GM21526 (cell line): ENCODE measurements at regions not wholly inside any gene's neighbourhood (a gene's known extent, or its start where the extent isn't known, plus 50 kb on each side); places are given as distances from the start of the nearest gene placed in this dataset.

Experiments used
- ATAC-seq: cut with Tn5 transposase; IDR thresholded peaks from one replicate; pipeline ENCODE4 v1.9.1; 2021; ENCODE audit warnings: moderate library complexity; ENCODE audit not compliant: unreplicated experiment, low FRiP score

GRCh38 chr3:168859143-168859542, 763.4 kb upstream of the GOLIM4 start:
- ATAC-seq, result no peak

- ATAC-seq, result no peak
Observed at GRCh38 chr3:168858327-168858726, 762.6 kb upstream of the GOLIM4 start.

- no peak for ATAC-seq
Observed at GRCh38 chr3:168850109-168850508, 754.4 kb upstream of the GOLIM4 start.

- peak; percentile 65 for ATAC-seq
Observed at GRCh38 chr3:168847291-168847883, 751.7 kb upstream of the GOLIM4 start.

- no peak for ATAC-seq
Observed at GRCh38 chr3:168844894-168845482, 749.3 kb upstream of the GOLIM4 start.

GRCh38 chr3:168844472-168844871, 748.7 kb upstream of the GOLIM4 start:
- ATAC-seq, result no peak

GRCh38 chr3:168843481-168843880, 747.8 kb upstream of the GOLIM4 start:
- ATAC-seq, result no peak

GRCh38 chr3:168839653-168840052, 743.9 kb upstream of the GOLIM4 start:
- ATAC-seq, result no peak

GRCh38 chr3:168834558-168834957, 738.8 kb upstream of the GOLIM4 start:
- ATAC-seq, result no peak

GRCh38 chr3:168828943-168829342, 733.2 kb upstream of the GOLIM4 start:
- ATAC-seq, result no peak

GRCh38 chr3:168828536-168828935, 732.8 kb upstream of the GOLIM4 start:
- no peak for ATAC-seq

GRCh38 chr3:168828014-168828413, 732.3 kb upstream of the GOLIM4 start:
- no peak for ATAC-seq

GRCh38 chr3:168824107-168824506, 728.4 kb upstream of the GOLIM4 start:
- no peak for ATAC-seq

- ATAC-seq, result no peak
Observed at GRCh38 chr3:168823466-168823865, 727.7 kb upstream of the GOLIM4 start.

- no peak for ATAC-seq
Observed at GRCh38 chr3:168820810-168821415, 725.2 kb upstream of the GOLIM4 start.

- ATAC-seq, result no peak
Observed at GRCh38 chr3:168817177-168817576, 721.5 kb upstream of the GOLIM4 start.

GRCh38 chr3:168815946-168816345, 720.2 kb upstream of the GOLIM4 start:
- ATAC-seq, result no peak

GRCh38 chr3:168813225-168813802, 717.6 kb upstream of the GOLIM4 start:
- ATAC-seq, result no peak

- ATAC-seq, result no peak
Observed at GRCh38 chr3:168812234-168812633, 716.5 kb upstream of the GOLIM4 start.

GRCh38 chr3:168808596-168808995, 712.9 kb upstream of the GOLIM4 start:
- ATAC-seq, result no peak

- ATAC-seq, result no peak
Observed at GRCh38 chr3:168807448-168807847, 711.7 kb upstream of the GOLIM4 start.

GRCh38 chr3:168806871-168807270, 711.1 kb upstream of the GOLIM4 start:
- no peak for ATAC-seq
